ENCODE measurements at regions not wholly inside any gene's neighbourhood (a gene's known extent, or its start where the extent isn't known, plus 50 kb on each side); places are given as distances from the start of the nearest gene placed in this dataset.
"Not testable (repeated sequence)": the region's sequence is repeated elsewhere in the genome, so short reads cannot be mapped to it uniquely, and the experiment has no call there.

GRCh38 chr6:132021552-132022375 is 70.6 kb upstream of the CCN2 start:
- intact Hi-C loops (cut with DNase I; ENCODE audit: low total_unique reads), result no loop called here
- H3K4me3 ChIP-seq, result no peak overlapping the region
- no peaks in the 10 kb centered on the region for H3K9me3 ChIP-seq
- TF ChIP-seq POLR2A (IDR thresholded peaks at IDR 0.05), result no peak
- TF ChIP-seq EP300 (IDR thresholded peaks at IDR 0.05), result no peak
- TF ChIP-seq CTCF (IDR thresholded peaks at IDR 0.05), result no peak
- no peak for TF ChIP-seq POLR2AphosphoS5 (IDR thresholded peaks at IDR 0.05)
- 83 to 91% (median 87%) methylated on average over 4 of the region's 4 CpGs for WGBS, 5 donors
- no peaks in the 10 kb centered on the region for H3K27me3 ChIP-seq
- peaks cover 0 to 5% (median 2%) of the 10 kb centered on the region in 4 donors for H3K4me1 ChIP-seq
- peak in 1 of 2 donors; percentile 23 for DNase-seq
- no peaks in the 10 kb centered on the region for H3K36me3 ChIP-seq
- no peak overlapping the region for H3K27ac ChIP-seq

DNA sequence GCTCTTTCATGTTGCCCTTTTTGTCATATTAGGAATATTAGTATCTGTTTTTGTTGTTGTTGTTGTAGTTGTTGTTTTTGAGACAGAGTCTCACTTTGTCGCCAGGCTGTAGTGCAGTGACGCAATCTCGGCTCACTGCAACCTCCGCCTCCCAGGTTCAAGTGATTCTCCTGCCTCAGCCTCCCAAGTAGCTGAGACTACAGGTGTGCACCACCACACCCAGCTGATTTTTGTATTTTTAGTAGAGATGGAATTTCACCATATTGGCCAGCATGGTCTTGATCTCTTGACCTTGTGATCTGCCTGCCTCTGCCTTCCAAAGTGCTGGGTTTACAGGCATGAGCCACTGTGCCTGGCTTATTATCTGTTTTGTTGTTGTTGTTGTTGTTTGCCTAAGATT is 69.7 kb upstream of the CCN2 start:
- intact Hi-C loops (cut with DNase I; ENCODE audit: low total_unique reads); H3K36me3 ChIP-seq; DNase-seq; H3K4me1 ChIP-seq; H3K27me3 ChIP-seq; H3K9me3 ChIP-seq; H3K4me3 ChIP-seq: not testable (repeated sequence)
- H3K27ac ChIP-seq, result peak overlapping the region in 4 of 5 donors; percentile 58 to 76 (median 71)
- 95 to 99% (median 97%) methylated on average over 4 of the region's 4 CpGs for WGBS, 5 donors

- Histone ChIP-seq H3K9me3 (no peaks in the 10 kb centered on the region), H3K4me1 (peaks cover 0 to 5% (median 2%) of the 10 kb centered on the region in 4 donors), H3K36me3 (no peaks in the 10 kb centered on the region), H3K27me3 (no peaks in the 10 kb centered on the region), H3K27ac (peak overlapping the region; percentile 58 to 76 (median 71)), H3K4me3 (no peak overlapping the region)
- WGBS, 5 donors, result 47 to 60% (median 55%) methylated on average over 6 of the region's 6 CpGs
- intact Hi-C loops (cut with DNase I; ENCODE audit: low total_unique reads), result no loop called here
- TF ChIP-seq CTCF (IDR thresholded peaks at IDR 0.05) (no peak), POLR2AphosphoS5 (IDR thresholded peaks at IDR 0.05) (peak in 2 of 3 donors; percentile 6 to 44)
- DNase-seq, result peak in 1 of 2 donors; percentile 28
Measured at GRCh38 chr6:132020138-132020581, 69.0 kb upstream of the CCN2 start.

DNA sequence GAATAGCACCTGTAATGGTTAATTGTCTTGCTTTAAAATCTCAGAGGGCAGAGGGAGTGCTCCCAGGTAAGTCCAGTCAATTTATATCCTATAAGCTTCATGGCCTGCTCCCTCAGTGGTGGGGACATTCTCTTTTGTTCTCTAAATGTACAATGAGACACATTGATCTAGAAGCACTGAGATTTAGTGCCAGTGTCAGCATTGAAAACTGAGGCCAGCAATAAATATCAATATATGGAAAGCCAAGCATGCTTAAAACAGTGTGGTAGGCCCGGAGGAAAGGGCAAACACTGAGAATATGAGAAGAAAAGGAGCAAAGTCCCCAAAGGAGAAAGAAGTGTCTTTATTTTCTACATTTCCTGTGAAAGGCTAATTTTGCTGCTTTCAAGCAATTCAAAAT is 68.4 kb upstream of the CCN2 start:
- H3K27me3 ChIP-seq, result no peaks in the 10 kb centered on the region
- intact Hi-C loops (cut with DNase I; ENCODE audit: low total_unique reads), result no loop called here
- TF ChIP-seq POLR2AphosphoS5 (IDR thresholded peaks at IDR 0.05) (no peak), EP300 (IDR thresholded peaks at IDR 0.05) (no peak), POLR2A (IDR thresholded peaks at IDR 0.05) (no peak), CTCF (IDR thresholded peaks at IDR 0.05) (no peak)
- peak overlapping the region in 4 of 5 donors; percentile 58 to 76 (median 71) for H3K27ac ChIP-seq
- no peak overlapping the region for H3K4me3 ChIP-seq
- no peak for DNase-seq
- no peaks in the 10 kb centered on the region for H3K36me3 ChIP-seq
- H3K4me1 ChIP-seq, result peaks cover 0 to 5% (median 2%) of the 10 kb centered on the region in 4 donors
- H3K9me3 ChIP-seq, result no peaks in the 10 kb centered on the region
- WGBS, 5 donors, result 70 to 86% (median 75%) methylated on average over 1 of the region's 1 CpG

DNA sequence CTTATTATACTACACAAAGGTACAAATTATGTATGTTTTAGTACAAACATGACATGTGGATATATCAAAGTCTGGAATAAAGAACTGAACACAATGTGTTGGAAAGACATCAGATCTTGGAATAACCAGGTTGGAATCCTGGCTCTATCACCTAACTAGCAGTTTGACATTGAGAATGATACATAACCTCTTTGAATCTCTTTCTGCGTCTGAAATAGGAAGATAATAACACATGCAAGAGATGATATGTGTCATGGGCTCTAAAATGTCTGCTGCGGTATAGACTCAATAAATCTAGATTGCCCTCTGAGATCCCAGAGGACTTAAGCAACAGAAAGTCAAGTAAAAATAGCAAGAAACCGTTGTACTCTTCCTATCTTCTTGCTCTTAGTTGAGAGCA is 66.8 kb upstream of the CCN2 start:
- no peak overlapping the region for H3K4me3 ChIP-seq
- no peak overlapping the region for H3K27ac ChIP-seq
- H3K36me3 ChIP-seq, result no peaks in the 10 kb centered on the region
- H3K27me3 ChIP-seq, result no peaks in the 10 kb centered on the region
- 80 to 86% (median 85%) methylated on average over 3 of the region's 3 CpGs for WGBS, 5 donors
- peaks cover 0 to 5% (median 2%) of the 10 kb centered on the region in 4 donors for H3K4me1 ChIP-seq
- intact Hi-C loops (cut with DNase I; ENCODE audit: low total_unique reads), result no loop called here
- DNase-seq, result no peak
- H3K9me3 ChIP-seq, result no peaks in the 10 kb centered on the region
- TF ChIP-seq POLR2A (IDR thresholded peaks at IDR 0.05) (no peak), POLR2AphosphoS5 (IDR thresholded peaks at IDR 0.05) (no peak), CTCF (IDR thresholded peaks at IDR 0.05) (no peak), EP300 (IDR thresholded peaks at IDR 0.05) (no peak)

Data from stomach (tissue), 8 donors.